Testis (tissue), 2 donors: ENCODE measurements at regions not wholly inside any gene's neighbourhood (a gene's known extent, or its start where the extent isn't known, plus 50 kb on each side); places are given as distances from the start of the nearest gene placed in this dataset.

Experiments
- DNase-seq: peaks from one replicate; pipeline ENCODE4 v3.0.0-alpha.2; 2019
- H3K27ac ChIP-seq, 2 donors: fragments of 200-600 bp; sonication (generic); one replicate each; pipeline ENCODE4 v1.5.1; 2019
- H3K27me3 ChIP-seq: fragments of 200-600 bp; sonication (generic); one replicate; pipeline ENCODE4 v1.5.1; 2019
- H3K36me3 ChIP-seq: fragments of 200-600 bp; sonication (generic); one replicate; pipeline ENCODE4 v1.5.1; 2017; ENCODE audit warnings: low read depth; ENCODE audit errors: missing control alignments
- H3K4me1 ChIP-seq: fragments of 200-600 bp; sonication (generic); one replicate; pipeline ENCODE4 v1.5.1; 2019
- H3K4me3 ChIP-seq, 2 donors: fragments of 200-600 bp; sonication (generic); one replicate each; pipeline ENCODE4 v1.5.1; 2017 to 2019
- H3K9me3 ChIP-seq: fragments of 200-600 bp; sonication (generic); one replicate; pipeline ENCODE4 v1.5.1; 2017
- CTCF ChIP-seq, 3 experiments: fragments of 450-650 bp in 2 of 3; fragments of 200-600 bp in 1 of 3; sonication (generic) in 1 of 3; IDR thresholded peaks; one replicate each; pipeline ENCODE4 v1.5.1; 2016 to 2019; ENCODE audit warnings: antibody characterized with exemption in 3 of 3, mild to moderate bottlenecking in 2 of 3, moderate library complexity in 1 of 3
- POLR2A ChIP-seq: fragments of 450-650 bp; IDR thresholded peaks from one replicate; pipeline ENCODE4 v1.6.1; 2017; ENCODE audit warnings: antibody characterized with exemption, mild to moderate bottlenecking, moderate library complexity
- WGBS, 2 donors: methylation state at CpG; one replicate each; pipeline ENCODE4 v1.1.5; 2018; 5-methylcytosine and 5-hydroxymethylcytosine counted together
- intact Hi-C: fragments of 100-400 bp; cut with DNase I; formaldehyde crosslinking; loops from one replicate; pipeline ENCODE4 v1.15.1; 2023; ENCODE audit warnings: low total_unique reads

DNA sequence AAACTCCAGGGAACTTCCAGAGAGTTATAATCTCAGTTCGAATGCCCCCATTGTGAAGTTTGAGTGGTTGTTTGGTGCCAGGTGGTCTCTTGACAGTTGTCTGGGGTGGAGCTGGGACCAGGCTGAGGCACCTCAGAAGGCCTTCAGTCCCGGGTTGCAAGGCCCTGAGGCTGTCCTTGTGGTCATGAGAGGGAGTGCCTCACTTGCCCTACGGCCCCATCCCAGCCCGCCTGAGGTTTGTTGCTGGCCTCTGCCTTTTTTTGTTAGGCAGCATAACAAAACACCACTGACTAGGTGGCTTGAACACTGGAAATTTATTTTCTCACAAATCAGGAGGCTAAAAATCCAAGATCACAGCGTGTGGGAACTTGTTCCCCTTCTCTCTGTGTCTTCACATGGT is 73.0 kb upstream of the PAPPA start:
- Histone ChIP-seq H3K4me1 (no peaks in the 10 kb centered on the region), H3K36me3 (no peaks in the 10 kb centered on the region), H3K27me3 (no peaks in the 10 kb centered on the region), H3K9me3 (no peaks in the 10 kb centered on the region), H3K27ac (no peak overlapping the region), H3K4me3 (no peak overlapping the region)
- 70 to 76% methylated on average over 5 of the region's 5 CpGs for WGBS, 2 donors
- no peak for TF ChIP-seq POLR2A
- TF ChIP-seq CTCF (IDR thresholded peaks at IDR 0.05): no peak
- intact Hi-C loops: no loop called here
- no peak for DNase-seq

- no peak for DNase-seq
These were observed 72.0 kb upstream of the PAPPA start for GRCh38 chr9:116081435-116082115.

GRCh38 chr9:116083837-116084236 is 69.8 kb upstream of the PAPPA start:
- Histone ChIP-seq H3K9me3 (no peaks in the 10 kb centered on the region), H3K4me3 (no peak overlapping the region), H3K27me3 (no peaks in the 10 kb centered on the region), H3K27ac (no peak overlapping the region), H3K4me1 (no peaks in the 10 kb centered on the region), H3K36me3 (no peaks in the 10 kb centered on the region)
- DNase-seq: no peak
- TF ChIP-seq CTCF (IDR thresholded peaks at IDR 0.05) (no peak), POLR2A (no peak)
- intact Hi-C loops: no loop called here
- WGBS, 2 donors: 88 to 94% methylated on average over 2 of the region's 2 CpGs

More at GRCh38 chr9:116081435-116082115, 72.0 kb upstream of the PAPPA start:
- no peaks in the 10 kb centered on the region for H3K27me3 ChIP-seq
- WGBS, 2 donors: 52 to 57% methylated on average over 2 of the region's 2 CpGs
- no peaks in the 10 kb centered on the region for H3K4me1 ChIP-seq
- intact Hi-C loops: no loop called here
- no peak for TF ChIP-seq POLR2A
- TF ChIP-seq CTCF (IDR thresholded peaks at IDR 0.05): no peak
- H3K4me3 ChIP-seq: no peak overlapping the region
- no peaks in the 10 kb centered on the region for H3K9me3 ChIP-seq
- no peaks in the 10 kb centered on the region for H3K36me3 ChIP-seq
- H3K27ac ChIP-seq: no peak overlapping the region

DNA sequence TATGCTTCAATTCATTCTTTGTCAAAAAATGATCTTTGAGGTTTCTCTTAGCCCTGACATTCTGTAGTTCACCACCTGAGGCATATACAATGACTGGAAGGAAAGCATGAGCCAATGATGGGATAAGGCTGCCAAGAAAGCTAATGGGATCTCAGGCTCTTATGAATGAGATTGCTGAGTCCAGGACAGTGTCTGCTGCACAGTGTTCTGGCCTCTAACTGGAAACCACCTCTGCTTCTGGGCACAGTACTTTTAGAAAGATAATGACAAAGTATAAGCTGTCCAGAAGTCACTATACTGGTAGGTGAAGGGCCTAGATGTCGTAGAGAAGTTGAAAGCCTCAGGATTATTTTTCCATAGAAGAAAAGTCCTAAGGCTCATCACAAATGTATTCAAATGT is 69.1 kb upstream of the PAPPA start:
- H3K4me1 ChIP-seq: no peaks in the 10 kb centered on the region
- H3K27ac ChIP-seq: no peak overlapping the region
- H3K27me3 ChIP-seq: no peaks in the 10 kb centered on the region
- intact Hi-C loops: no loop called here
- WGBS, 2 donors: 82 to 89% methylated on average over 1 of the region's 1 CpG
- no peaks in the 10 kb centered on the region for H3K36me3 ChIP-seq
- no peak overlapping the region for H3K4me3 ChIP-seq
- no peak for DNase-seq
- H3K9me3 ChIP-seq: no peaks in the 10 kb centered on the region
- TF ChIP-seq CTCF (IDR thresholded peaks at IDR 0.05) (no peak), POLR2A (no peak)

DNA sequence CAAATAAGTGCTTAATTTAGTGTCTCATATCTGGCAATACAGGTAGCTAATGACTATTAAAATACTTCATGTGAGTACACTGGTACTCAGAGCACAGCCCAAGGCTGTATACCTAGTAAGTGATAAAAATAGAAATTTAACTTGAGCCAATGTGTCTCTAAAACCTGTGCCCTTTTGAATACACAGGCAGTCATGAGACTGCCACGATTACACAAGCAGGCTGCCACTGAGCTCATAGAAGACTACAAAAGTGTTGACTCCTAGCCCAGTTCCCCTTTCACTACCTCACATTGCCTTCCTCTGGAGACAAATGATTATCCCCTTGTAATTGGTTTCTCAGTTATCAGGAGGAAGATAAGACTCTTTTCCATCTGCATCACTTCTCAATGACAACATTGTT is 66.3 kb upstream of the PAPPA start:
- no peaks in the 10 kb centered on the region for H3K4me1 ChIP-seq
- no peak for DNase-seq
- H3K27ac ChIP-seq: no peak overlapping the region
- WGBS, 2 donors: 75 to 76% methylated on average over 1 of the region's 1 CpG
- no peak overlapping the region for H3K4me3 ChIP-seq
- H3K27me3 ChIP-seq: no peaks in the 10 kb centered on the region
- H3K9me3 ChIP-seq: no peaks in the 10 kb centered on the region
- H3K36me3 ChIP-seq: no peaks in the 10 kb centered on the region
- TF ChIP-seq CTCF (IDR thresholded peaks at IDR 0.05) (no peak), POLR2A (no peak)
- intact Hi-C loops: no loop called here
